OCI-LY7 (cell line): ENCODE measurements at regions not wholly inside any gene's neighbourhood (a gene's known extent, or its start where the extent isn't known, plus 50 kb on each side); places are given as distances from the start of the nearest gene placed in this dataset.

Experiments
- BruUV-seq: library from RNA; stranded (reverse); fragments of 400-500 nt; replicated peaks from 2 replicates; lab custom pipeline; 2021; lab: Mats Ljungman, UMichigan
- CTCF ChIA-PET: fragments of 300-600 bp; sonication (Branson Sonifier 250); formaldehyde crosslinking; loops from one replicate; lab custom pipeline; 2022; ENCODE audit warnings: antibody characterized with exemption; ENCODE audit not compliant: unreplicated experiment; lab: Charles Lee
- POLR2A ChIA-PET: fragments of 300-600 bp; sonication (Branson Sonifier 250); formaldehyde crosslinking; loops from one replicate; lab custom pipeline; 2022; ENCODE audit warnings: antibody characterized with exemption; lab: Charles Lee
- DNase-seq: peaks from one replicate; pipeline ENCODE4 v3.0.0-alpha.2; 2015; ENCODE audit warnings: low spot score
- H2AFZ ChIP-seq: fragments of 200-600 bp; sonication (generic), shearing (Covaris generic); 2 replicates; pipeline ENCODE4 v1.6.1; 2014; ENCODE audit warnings: mild to moderate bottlenecking, antibody characterized with exemption, low read length, moderate library complexity
- H3K27ac ChIP-seq: fragments of 200-600 bp; sonication (generic); 2 replicates; pipeline ENCODE4 v1.5.1; 2014; ENCODE audit warnings: mixed run types, low read depth, mild to moderate bottlenecking, moderate library complexity, low read length, inconsistent platforms; ENCODE audit not compliant: poor library complexity, severe bottlenecking
- H3K36me3 ChIP-seq: fragments of 200-600 bp; sonication (generic); 2 replicates; pipeline ENCODE4 v1.6.1; 2014; ENCODE audit warnings: mild to moderate bottlenecking, antibody characterized with exemption, low read length, moderate library complexity, mixed read lengths; ENCODE audit not compliant: insufficient read depth
- H3K4me1 ChIP-seq: fragments of 200-600 bp; sonication (generic); 2 replicates; pipeline ENCODE4 v1.5.1; 2014; ENCODE audit warnings: mild to moderate bottlenecking, low read length; ENCODE audit not compliant: insufficient read depth, poor library complexity, severe bottlenecking
- H3K4me2 ChIP-seq: fragments of 200-600 bp; sonication (generic); 2 replicates; pipeline ENCODE4 v1.6.1; 2014; ENCODE audit warnings: mild to moderate bottlenecking, low read length
- H3K4me3 ChIP-seq: fragments of 200-600 bp; sonication (generic); 2 replicates; pipeline ENCODE4 v1.5.1; 2014; ENCODE audit warnings: mild to moderate bottlenecking, low read depth, low read length; ENCODE audit not compliant: poor library complexity, severe bottlenecking
- H3K79me2 ChIP-seq: fragments of 200-600 bp; sonication (generic); 2 replicates; pipeline ENCODE4 v1.6.1; 2016; ENCODE audit warnings: low read depth, mild to moderate bottlenecking, low read length, moderate library complexity, mixed read lengths; ENCODE audit not compliant: insufficient read depth
- H3K9me2 ChIP-seq: fragments of 200-600 bp; sonication (generic); 2 replicates; pipeline ENCODE4 v1.6.1; 2016; ENCODE audit warnings: mild to moderate bottlenecking, low read length, mixed read lengths; ENCODE audit not compliant: insufficient read depth
- H3K9me3 ChIP-seq: fragments of 200-600 bp; sonication (generic); 2 replicates; pipeline ENCODE4 v1.6.1; 2014; ENCODE audit warnings: mild to moderate bottlenecking, mixed run types, low read length, mixed read lengths
- H4K20me1 ChIP-seq: fragments of 200-600 bp; sonication (generic); 2 replicates; pipeline ENCODE4 v1.6.1; 2014; ENCODE audit warnings: mild to moderate bottlenecking, antibody characterized with exemption, low read length, moderate library complexity, mixed read lengths; ENCODE audit not compliant: insufficient read depth
- CTCF ChIP-seq: fragments of 200-600 bp; sonication (generic); conservative IDR thresholded peaks from 2 replicates; pipeline ENCODE4 v1.5.1; 2014; ENCODE audit warnings: mild to moderate bottlenecking, antibody characterized with exemption, low read length, moderate library complexity, mixed read lengths
- EZH2phosphoT487 ChIP-seq: fragments of 200-600 bp; sonication (generic); IDR thresholded peaks from 2 replicates; pipeline ENCODE4 v1.6.1; 2018; ENCODE audit warnings: low read depth, borderline replicate concordance, mild to moderate bottlenecking, mixed run types, antibody characterized with exemption, low read length, moderate library complexity, mixed read lengths
- intact Hi-C: fragments of 100-400 bp; cut with micrococcal nuclease; formaldehyde crosslinking; loops from one replicate; pipeline ENCODE4 v1.10.0; 2022; ENCODE audit not compliant: unreplicated experiment

- Histone ChIP-seq H3K4me3 (no peak overlapping the region), H3K9me2 (no peaks in the 10 kb centered on the region), H4K20me1 (no peaks in the 10 kb centered on the region), H3K27ac (no peak overlapping the region), H3K36me3 (no peaks in the 10 kb centered on the region), H2AFZ (no peak overlapping the region), H3K79me2 (no peaks in the 10 kb centered on the region), H3K4me2 (no peak overlapping the region), H3K4me1 (no peaks in the 10 kb centered on the region), H3K9me3 (no peaks in the 10 kb centered on the region)
- DNase-seq, result no peak
- intact Hi-C loops, result no loop called here
- TF ChIP-seq CTCF (no peak), EZH2phosphoT487 (no peak)
- ChIA-PET CTCF (interaction anchor here (0.5 kb wide), 1 partner anchor 657 kb away, joined by 3 read pairs; no protein-coding TSS in a partner anchor), POLR2A (no interaction called here)
- BruUV-seq, result no TSS peak
Observed at GRCh38 chr14:54192610-54193009, 204.2 kb upstream of the CDKN3 start.

GRCh38 chr14:54193871-54194270 is 202.9 kb upstream of the CDKN3 start:
- no peak for DNase-seq
- intact Hi-C loops, result no loop called here
- Histone ChIP-seq H3K27ac (no peak overlapping the region), H4K20me1 (no peaks in the 10 kb centered on the region), H3K9me3 (no peaks in the 10 kb centered on the region), H3K9me2 (no peaks in the 10 kb centered on the region), H3K4me2 (no peak overlapping the region), H2AFZ (no peak overlapping the region), H3K79me2 (no peaks in the 10 kb centered on the region), H3K4me3 (no peak overlapping the region), H3K4me1 (no peaks in the 10 kb centered on the region), H3K36me3 (no peaks in the 10 kb centered on the region)
- ChIA-PET CTCF (no interaction called here), POLR2A (no interaction called here)
- no TSS peak for BruUV-seq
- TF ChIP-seq CTCF (no peak), EZH2phosphoT487 (no peak)

GRCh38 chr14:54194501-54194900 is 202.3 kb upstream of the CDKN3 start:
- Histone ChIP-seq H3K9me2 (no peaks in the 10 kb centered on the region), H3K4me1 (no peaks in the 10 kb centered on the region), H3K4me2 (no peak overlapping the region), H4K20me1 (no peaks in the 10 kb centered on the region), H3K9me3 (no peaks in the 10 kb centered on the region), H2AFZ (no peak overlapping the region), H3K36me3 (no peaks in the 10 kb centered on the region), H3K4me3 (no peak overlapping the region), H3K27ac (no peak overlapping the region), H3K79me2 (no peaks in the 10 kb centered on the region)
- POLR2A ChIA-PET, result interaction anchor here (0.7 to 1.0 kb wide), 2 partner anchors 8 to 52 kb away, joined by 6 to 7 read pairs; no protein-coding TSS in a partner anchor
- intact Hi-C loops, result no loop called here
- DNase-seq, result no peak
- CTCF ChIA-PET, result no interaction called here
- no TSS peak for BruUV-seq
- TF ChIP-seq CTCF, result no peak
- no peak for TF ChIP-seq EZH2phosphoT487
